Endothelial cell of umbilical vein (primary cell): ENCODE measurements at regions not wholly inside any gene's neighbourhood (a gene's known extent, or its start where the extent isn't known, plus 50 kb on each side); places are given as distances from the start of the nearest gene placed in this dataset.

Experiments used
- BruUV-seq: library from RNA; stranded (reverse); fragments of 400-500 nt; replicated peaks from 2 replicates; lab custom pipeline; 2021; lab: Mats Ljungman, UMichigan
- CTCF ChIA-PET: fragments of 300-600, 350-600 bp; sonication (Branson Sonifier 250); formaldehyde crosslinking; loops from one replicate; lab custom pipeline; 2021; ENCODE audit warnings: antibody characterized with exemption, inconsistent platforms; lab: Charles Lee
- POLR2A ChIA-PET: fragments of 300-600, 350-600 bp; sonication (Branson Sonifier 250); formaldehyde crosslinking; loops from one replicate; lab custom pipeline; 2021; ENCODE audit warnings: antibody characterized with exemption, inconsistent platforms; lab: Charles Lee
- DNase-seq: peaks from one replicate; pipeline ENCODE4 v3.0.0-alpha.2; 2011; ENCODE audit warnings: low read depth, low spot score
- FAIRE-seq: peaks from 2 replicates; lab custom pipeline; 2011; peaks lifted over from hg19 to GRCh38; lab: Jason Lieb, UNC
- H2AFZ ChIP-seq: 2 replicates; pipeline ENCODE4 v1.6.0; 2012; ENCODE audit warnings: low read depth, low read length, control low read depth, inconsistent platforms
- H3K27ac ChIP-seq: 2 replicates; pipeline ENCODE4 v1.5.1; 2011; ENCODE audit warnings: low read depth, mild to moderate bottlenecking, control low read depth, low read length, moderate library complexity; ENCODE audit not compliant: insufficient read depth
- H3K27me3 ChIP-seq, 2 experiments: 2 replicates each; pipeline versions ENCODE4 v1.6.0 to v1.6.1; 2011; ENCODE audit warnings: low read length in 2 of 2, mixed read lengths in 1 of 2; ENCODE audit not compliant: control insufficient read depth in 2 of 2, insufficient read depth in 2 of 2
- H3K36me3 ChIP-seq, 2 experiments: 2 replicates in 1 of 2; 3 replicates in 1 of 2; pipeline ENCODE4 v1.5.1; 2011; ENCODE audit warnings: low read length in 2 of 2, mild to moderate bottlenecking in 1 of 2, moderate library complexity in 1 of 2; ENCODE audit not compliant: control insufficient read depth in 2 of 2, insufficient read depth in 2 of 2; ENCODE audit errors: extremely low read depth in 1 of 2
- H3K4me1 ChIP-seq: 3 replicates; pipeline ENCODE4 v1.5.1; 2011; ENCODE audit warnings: mild to moderate bottlenecking, low read length; ENCODE audit not compliant: control insufficient read depth, insufficient read depth; ENCODE audit errors: extremely low read depth
- H3K4me2 ChIP-seq: 2 replicates; pipeline ENCODE4 v1.6.1; 2011; ENCODE audit warnings: low read length, control low read depth, mixed read lengths; ENCODE audit not compliant: insufficient read depth
- H3K4me3 ChIP-seq, 3 experiments: fragments of 200-600 bp in 1 of 3; sonication (generic), shearing (Covaris generic) in 1 of 3; replicated peaks in 1 of 3; 2 replicates each; pipeline ENCODE4 v1.5.1; 2011 to 2016; ENCODE audit warnings: control low read depth in 3 of 3, low read length in 3 of 3, mild to moderate bottlenecking in 2 of 3, inconsistent platforms in 1 of 3, low read depth in 1 of 3, moderate library complexity in 1 of 3; ENCODE audit not compliant: insufficient read depth in 1 of 3
- H3K79me2 ChIP-seq: 2 replicates; pipeline ENCODE4 v1.6.0; 2012; ENCODE audit warnings: low read length, inconsistent platforms; ENCODE audit not compliant: control insufficient read depth, insufficient read depth
- H3K9ac ChIP-seq: replicated peaks from 2 replicates; pipeline ENCODE3; 2011; ENCODE audit warnings: low read length, control low read depth; ENCODE audit not compliant: insufficient read depth; ENCODE audit errors: extremely low read depth
- H3K9me1 ChIP-seq: replicated peaks from 3 replicates; pipeline ENCODE4 v1.6.0; 2011; ENCODE audit warnings: mild to moderate bottlenecking, low read length; ENCODE audit not compliant: control insufficient read depth, insufficient read depth; ENCODE audit errors: extremely low read depth
- H3K9me3 ChIP-seq: replicated peaks from 2 replicates; pipeline ENCODE4 v1.5.1; 2012; ENCODE audit warnings: low read length, inconsistent platforms; ENCODE audit not compliant: control insufficient read depth, insufficient read depth
- H4K20me1 ChIP-seq: replicated peaks from 2 replicates; pipeline ENCODE3; 2011; ENCODE audit warnings: mild to moderate bottlenecking, low read length; ENCODE audit not compliant: control insufficient read depth, insufficient read depth; ENCODE audit errors: extremely low read depth
- EZH2 ChIP-seq: IDR thresholded peaks from 2 replicates; pipeline ENCODE4 v1.6.1; 2012; ENCODE audit warnings: borderline replicate concordance, low read depth, mild to moderate bottlenecking, moderate library complexity, low read length, inconsistent platforms; ENCODE audit not compliant: severe bottlenecking
- FOS ChIP-seq: IDR thresholded peaks from 2 replicates; pipeline ENCODE4 v1.6.1; 2011; ENCODE audit warnings: mild to moderate bottlenecking, low read length, moderate library complexity, borderline replicate concordance; ENCODE audit not compliant: insufficient read depth
- GATA2 ChIP-seq: IDR thresholded peaks from 2 replicates; pipeline ENCODE4 v1.7.0; 2011; ENCODE audit warnings: low read depth, mild to moderate bottlenecking, moderate library complexity, mixed read lengths, low read length; ENCODE audit not compliant: insufficient read length, insufficient read depth
- JUN ChIP-seq: IDR thresholded peaks from 2 replicates; pipeline ENCODE4 v1.6.1; 2011; ENCODE audit warnings: borderline replicate concordance, low read depth; ENCODE audit not compliant: insufficient read length, insufficient read depth
- MYC ChIP-seq: IDR thresholded peaks from one replicate; pipeline ENCODE4 v1.6.1; 2011; ENCODE audit warnings: mild to moderate bottlenecking, low read depth, low read length
- POLR2A ChIP-seq: IDR thresholded peaks from 2 replicates; pipeline ENCODE4 v1.6.1; 2012; ENCODE audit warnings: low read depth, mild to moderate bottlenecking, control low read depth, low read length
- POLR2AphosphoS5 ChIP-seq: IDR thresholded peaks from 2 replicates; pipeline ENCODE4 v1.6.1; 2012; ENCODE audit warnings: low read depth, mild to moderate bottlenecking, control low read depth, low read length, moderate library complexity; ENCODE audit not compliant: insufficient read depth
- dilution Hi-C: fragments of 300-500 bp; cut with MboI; formaldehyde crosslinking; loops from one replicate; pipeline ENCODE4 v1.15.0; 2019; ENCODE audit warnings: low sequenced_read_pairs; ENCODE audit not compliant: extremely low pct_ligation_motif_present
- intact Hi-C: fragments of 100-400 bp; cut with micrococcal nuclease; formaldehyde crosslinking; loops from one replicate; pipeline ENCODE4 v1.10.0; 2022
- TF ChIP-seq, protein P1 (sequence below): IDR thresholded peaks from 2 replicates; pipeline ENCODE4 v1.6.1; 2011; ENCODE audit not compliant: insufficient read depth, insufficient read length
- TF ChIP-seq, protein P2 (sequence below), 2 donors: IDR thresholded peaks; 1 replicate in 1 of 2; 2 replicates in 1 of 2; pipeline ENCODE4 v1.5.1; 2011; ENCODE audit warnings: low read length in 2 of 2, mild to moderate bottlenecking in 2 of 2, moderate library complexity in 2 of 2, control low read depth in 1 of 2, inconsistent platforms in 1 of 2, low read depth in 1 of 2; ENCODE audit not compliant: insufficient read depth in 1 of 2; ENCODE audit errors: extremely low read depth in 1 of 2

DNA sequence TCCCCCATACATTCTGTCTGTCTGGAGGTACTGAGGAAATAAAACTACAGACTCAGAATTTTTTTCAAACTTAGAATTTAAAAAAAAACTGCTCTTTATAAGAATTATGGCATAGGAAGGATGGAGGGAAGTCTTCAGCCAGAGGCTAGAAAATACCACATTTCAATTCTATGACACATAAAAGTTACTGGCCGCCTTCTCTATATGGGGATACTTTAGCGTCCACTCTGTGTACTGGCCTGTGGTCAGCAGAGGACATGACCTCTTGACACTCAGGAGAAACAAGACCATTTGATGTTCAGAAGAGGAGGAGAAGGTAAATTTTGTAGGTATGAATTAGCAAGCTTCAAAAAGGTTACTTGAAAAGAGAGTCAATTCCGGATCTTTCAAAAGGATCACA, 417.4 kb downstream of the MFSD1 start:
- H2AFZ ChIP-seq = no peak overlapping the region
- H3K9me1 ChIP-seq = no peaks in the 10 kb centered on the region
- FAIRE-seq = no peak
- no peaks in the 10 kb centered on the region for H3K4me1 ChIP-seq
- TF ChIP-seq, protein P1, sequence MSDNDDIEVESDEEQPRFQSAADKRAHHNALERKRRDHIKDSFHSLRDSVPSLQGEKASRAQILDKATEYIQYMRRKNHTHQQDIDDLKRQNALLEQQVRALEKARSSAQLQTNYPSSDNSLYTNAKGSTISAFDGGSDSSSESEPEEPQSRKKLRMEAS = no peak
- TF ChIP-seq, protein P2, sequence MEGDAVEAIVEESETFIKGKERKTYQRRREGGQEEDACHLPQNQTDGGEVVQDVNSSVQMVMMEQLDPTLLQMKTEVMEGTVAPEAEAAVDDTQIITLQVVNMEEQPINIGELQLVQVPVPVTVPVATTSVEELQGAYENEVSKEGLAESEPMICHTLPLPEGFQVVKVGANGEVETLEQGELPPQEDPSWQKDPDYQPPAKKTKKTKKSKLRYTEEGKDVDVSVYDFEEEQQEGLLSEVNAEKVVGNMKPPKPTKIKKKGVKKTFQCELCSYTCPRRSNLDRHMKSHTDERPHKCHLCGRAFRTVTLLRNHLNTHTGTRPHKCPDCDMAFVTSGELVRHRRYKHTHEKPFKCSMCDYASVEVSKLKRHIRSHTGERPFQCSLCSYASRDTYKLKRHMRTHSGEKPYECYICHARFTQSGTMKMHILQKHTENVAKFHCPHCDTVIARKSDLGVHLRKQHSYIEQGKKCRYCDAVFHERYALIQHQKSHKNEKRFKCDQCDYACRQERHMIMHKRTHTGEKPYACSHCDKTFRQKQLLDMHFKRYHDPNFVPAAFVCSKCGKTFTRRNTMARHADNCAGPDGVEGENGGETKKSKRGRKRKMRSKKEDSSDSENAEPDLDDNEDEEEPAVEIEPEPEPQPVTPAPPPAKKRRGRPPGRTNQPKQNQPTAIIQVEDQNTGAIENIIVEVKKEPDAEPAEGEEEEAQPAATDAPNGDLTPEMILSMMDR (IDR thresholded peaks at IDR 0.05; ENCODE audit: extremely low read depth in 1 of 2, insufficient read depth in 1 of 2, low read depth in 1 of 2, low read length in 2 of 2) = no peak
- TF ChIP-seq MYC = no peak
- no peak for TF ChIP-seq EZH2
- TF ChIP-seq FOS = no peak
- TF ChIP-seq JUN = no peak
- no peak for TF ChIP-seq GATA2
- TF ChIP-seq POLR2AphosphoS5 = no peak
- TF ChIP-seq POLR2A = no peak
- no peak overlapping the region for H3K9ac ChIP-seq
- no peaks in the 10 kb centered on the region for H3K79me2 ChIP-seq
- dilution Hi-C loops (no loop called here), intact Hi-C loops (no loop called here)
- H3K4me2 ChIP-seq = no peak overlapping the region
- H3K4me3 ChIP-seq = no peak overlapping the region
- H4K20me1 ChIP-seq = no peaks in the 10 kb centered on the region
- DNase-seq = no peak
- no peaks in the 10 kb centered on the region for H3K9me3 ChIP-seq
- no TSS peak for BruUV-seq
- no peak overlapping the region for H3K27ac ChIP-seq
- peaks cover 0 to 15% of the 10 kb centered on the region in 2 experiments for H3K27me3 ChIP-seq
- ChIA-PET POLR2A (no interaction called here), CTCF (no interaction called here)
- no peaks in the 10 kb centered on the region for H3K36me3 ChIP-seq
